ENCODE measurements at regions not wholly inside any gene's neighbourhood (a gene's known extent, or its start where the extent isn't known, plus 50 kb on each side); places are given as distances from the start of the nearest gene placed in this dataset.

GRCh38 chr2:241950413-241951315, 81.1 kb downstream of the RTP5 start (continued):
- TF ChIP-seq TAF1 (IDR thresholded peaks at IDR 0.05; ENCODE audit: low read depth, low read length) = no peak
- no peak for TF ChIP-seq CBX5 (IDR thresholded peaks at IDR 0.05; ENCODE audit: low read depth, low read length)
- TF ChIP-seq KDM4A (IDR thresholded peaks at IDR 0.05; ENCODE audit: low read depth, low read length, severe bottlenecking) = no peak
- TF ChIP-seq HDAC6 (IDR thresholded peaks at IDR 0.05; ENCODE audit: low read depth, low read length) = no peak
- TF ChIP-seq PHF8 (conservative IDR thresholded peaks at IDR 0.05; ENCODE audit: low read depth, low read length) = no peak
- no peak for TF ChIP-seq ZNF274 (IDR thresholded peaks at IDR 0.05; ENCODE audit: borderline replicate concordance, extremely low read depth, low read length)
- no peak for TF ChIP-seq TBP (IDR thresholded peaks at IDR 0.05; ENCODE audit: low read depth, low read length)
- TF ChIP-seq MAX (IDR thresholded peaks at IDR 0.05) = 0 out of 2 replicates have a peak, but pooled peaks have one; percentile 12
- TF ChIP-seq CTCF (IDR thresholded peaks at IDR 0.05; ENCODE audit: control extremely low read depth in 1 of 3, insufficient read depth in 1 of 3, low read depth in 1 of 3, low read length in 3 of 3) = peak in 2 of 3 experiments; percentile 95 to 96; a peak in 3 of 4 replicates
- no peak for TF ChIP-seq USF2 (IDR thresholded peaks at IDR 0.05; ENCODE audit: low read length)
- TF ChIP-seq ASH2L (IDR thresholded peaks at IDR 0.05; ENCODE audit: low read length) = no peak
- no peak for TF ChIP-seq GTF2F1 (IDR thresholded peaks at IDR 0.05; ENCODE audit: borderline replicate concordance, low read depth, low read length)
- no peak for TF ChIP-seq SP2 (IDR thresholded peaks at IDR 0.05; ENCODE audit: low read length)
- no peak for TF ChIP-seq TEAD4 (IDR thresholded peaks at IDR 0.05; ENCODE audit: low read depth, low read length)
- TF ChIP-seq NANOG (IDR thresholded peaks at IDR 0.05; ENCODE audit: insufficient read depth, low read depth, low read length, poor library complexity, severe bottlenecking) = no peak
- TF ChIP-seq BCL11A (IDR thresholded peaks at IDR 0.05; ENCODE audit: low read depth in 2 of 2, low read length in 2 of 2) = no peak
- TF ChIP-seq JUND (IDR thresholded peaks at IDR 0.05; ENCODE audit: low read length) = 0 out of 2 replicates have a peak, but pooled peaks have one; percentile 27
- no peak for TF ChIP-seq RNF2 (IDR thresholded peaks at IDR 0.05; ENCODE audit: borderline replicate concordance, low read depth, low read length, missing control alignments, poor library complexity, severe bottlenecking)
- TF ChIP-seq RXRA (IDR thresholded peaks at IDR 0.05; ENCODE audit: insufficient read depth, low read depth, low read length) = peak; percentile 90; the same call in 1 of the 2 replicates

Data from H1 (cell line).